Renal pelvis (tissue), 1 donor: ENCODE measurements at regions not wholly inside any gene's neighbourhood (a gene's known extent, or its start where the extent isn't known, plus 50 kb on each side); places are given as distances from the start of the nearest gene placed in this dataset.
"Not testable (repeated sequence)": the region's sequence is repeated elsewhere in the genome, so short reads cannot be mapped to it uniquely, and the experiment has no call there.

Experiments used
- DNase-seq: peaks from one replicate; pipeline ENCODE4 v3.0.0-alpha.2; 2013

DNA sequence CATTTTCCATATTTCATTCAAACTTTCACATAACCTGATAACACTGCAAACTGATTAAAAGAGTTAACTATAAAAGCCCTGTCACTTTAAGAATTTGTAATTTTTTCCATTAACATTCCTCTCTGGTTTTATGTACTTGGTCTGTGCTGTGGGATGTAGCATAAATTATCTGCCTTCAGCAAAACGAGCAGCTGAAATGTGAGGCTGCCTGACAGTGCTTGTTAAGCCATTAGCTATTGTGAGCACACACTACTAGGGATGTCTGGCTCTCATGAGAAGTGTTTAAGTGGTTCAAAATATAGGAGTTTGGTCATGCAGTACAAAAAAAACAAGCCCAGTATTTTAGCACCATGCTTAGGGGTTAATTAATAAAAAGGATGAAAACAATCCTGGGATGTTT, 63.0 kb downstream of the HOXA1 start:
- DNase-seq, result peak; percentile 82

DNA sequence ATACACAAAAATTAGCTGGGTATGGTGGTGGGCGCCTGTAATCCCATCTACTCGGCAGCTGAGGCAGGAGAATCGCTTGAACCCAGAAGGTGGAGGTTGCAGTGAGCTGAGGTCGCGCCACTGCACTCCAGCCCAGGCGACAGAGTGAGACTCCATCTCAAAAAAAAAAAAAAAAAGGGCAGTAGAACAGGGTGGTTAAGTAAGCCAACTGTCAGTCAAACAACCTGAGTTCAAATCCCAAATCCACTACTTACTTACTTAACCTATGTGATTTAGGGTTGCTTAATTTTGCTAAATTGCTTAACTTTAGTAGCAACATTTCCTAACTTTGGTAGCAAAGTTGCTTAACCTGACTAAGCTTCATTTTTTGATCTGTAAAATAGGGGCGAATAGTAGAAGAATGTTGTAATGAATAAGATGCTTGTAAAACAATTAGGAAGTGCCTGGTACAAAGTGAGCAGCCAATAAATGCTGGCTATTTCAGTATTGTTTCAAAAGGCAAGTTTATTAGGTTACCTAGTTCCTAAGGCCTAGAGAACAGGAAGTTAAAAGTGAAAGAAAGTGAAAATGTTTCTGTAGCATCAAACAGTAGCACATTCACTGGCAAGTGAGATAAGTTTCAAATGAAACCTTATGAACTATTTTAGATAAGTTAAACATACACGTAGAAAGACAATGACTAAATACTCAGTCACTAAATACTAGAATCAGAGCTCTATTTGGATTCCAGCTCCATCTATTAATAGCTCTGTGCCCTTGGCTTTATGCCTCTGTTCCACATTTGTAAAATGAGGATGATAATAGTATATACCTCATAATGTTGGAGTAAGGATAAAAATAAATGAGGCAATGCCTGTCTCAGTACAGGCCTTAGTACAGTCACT, 64.3 kb downstream of the HOXA1 start:
- no peak for DNase-seq

GRCh38 chr7:27030393-27031050, 65.3 kb downstream of the HOXA1 start:
- no peak for DNase-seq

- DNase-seq, result no peak
Observed at GRCh38 chr7:27025270-27025669, 70.5 kb downstream of the HOXA1 start.

GRCh38 chr7:27010068-27010467, 85.7 kb downstream of the HOXA1 start:
- DNase-seq, result no peak

DNA sequence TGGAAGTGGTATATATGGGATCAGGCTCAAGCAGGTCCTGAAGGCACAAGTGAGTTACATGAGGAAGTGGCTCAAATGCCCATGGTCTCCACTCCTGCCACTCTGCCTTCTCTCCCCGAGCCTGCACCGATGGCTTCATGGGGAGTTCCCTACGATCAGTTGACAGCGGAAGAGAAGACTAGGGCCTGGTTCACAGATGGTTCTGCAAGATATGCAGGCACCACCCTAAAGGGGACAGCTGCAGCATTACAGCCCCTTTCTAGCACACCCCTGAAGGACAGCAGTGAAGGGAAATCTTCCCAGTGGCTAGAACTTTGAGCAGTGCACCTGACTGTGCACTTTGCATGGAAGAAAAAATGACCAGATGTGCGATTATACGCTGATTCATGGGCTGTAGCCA, 95.3 kb downstream of the HOXA1 start:
- DNase-seq, result no peak

GRCh38 chr7:26998284-26998683, 97.5 kb downstream of the HOXA1 start:
- not testable (repeated sequence) for DNase-seq

DNA sequence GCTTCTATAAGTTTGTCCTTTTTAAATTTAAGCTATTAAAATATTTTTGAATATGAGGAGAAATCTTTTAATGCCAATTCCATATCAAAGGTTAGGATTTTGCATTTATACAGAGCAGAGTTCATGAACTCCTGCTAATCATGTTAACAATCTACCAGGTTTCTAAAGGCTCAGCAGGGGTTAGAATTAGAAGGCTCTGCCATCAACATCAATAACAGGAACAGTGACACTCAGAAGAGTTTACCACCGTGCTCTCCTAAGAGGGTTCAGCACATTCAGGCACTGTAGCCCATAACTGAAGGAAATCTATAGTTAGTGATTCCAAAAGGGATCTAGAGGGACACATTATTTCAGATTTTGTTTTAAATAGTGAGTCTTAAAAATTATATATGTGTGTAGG, 100.1 kb downstream of the HOXA1 start:
- DNase-seq, result no peak

- DNase-seq, result no peak
Observed at GRCh38 chr7:26993816-26994810, 101.7 kb downstream of the HOXA1 start.

GRCh38 chr7:26992670-26993069, 103.1 kb downstream of the HOXA1 start:
- DNase-seq, result no peak

GRCh38 chr7:26991796-26992195, 104.0 kb downstream of the HOXA1 start:
- DNase-seq, result no peak

DNA sequence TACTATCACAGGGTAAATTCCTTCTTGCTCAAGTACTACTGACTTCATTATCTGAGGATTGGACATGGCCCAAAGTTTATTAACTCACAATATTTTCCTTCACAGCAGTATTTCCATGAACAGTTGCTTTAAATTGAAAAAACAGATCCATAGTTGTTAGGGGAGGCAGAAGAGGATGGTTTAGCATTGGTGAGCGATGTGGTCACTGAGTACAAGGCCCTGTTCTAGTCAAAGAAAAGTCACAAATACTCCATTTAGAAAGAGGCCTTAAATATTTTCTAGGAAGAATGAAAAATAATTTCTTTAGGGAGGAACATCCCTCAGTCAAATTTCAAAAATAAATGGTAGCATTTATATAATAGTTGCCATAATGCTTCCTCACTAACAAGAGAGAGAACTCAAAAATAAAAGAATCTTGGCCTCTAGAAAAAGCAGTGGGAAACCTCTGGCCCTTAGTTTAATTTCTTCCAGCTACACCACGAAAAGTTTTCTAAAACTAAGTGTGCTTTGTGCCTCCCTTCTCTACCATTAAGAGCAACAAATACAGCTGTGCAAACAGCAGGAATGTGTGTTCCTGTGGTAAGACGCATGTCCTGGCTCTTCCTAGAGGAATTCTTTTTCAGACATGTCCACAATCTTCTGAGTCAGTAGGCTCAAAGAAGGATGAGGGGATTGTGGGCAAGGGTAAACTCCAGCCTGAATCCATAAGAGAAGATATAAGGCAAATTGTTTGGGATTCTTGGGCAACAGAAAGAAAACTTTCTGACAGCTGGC, 105.7 kb downstream of the HOXA1 start:
- peak; percentile 3 for DNase-seq

GRCh38 chr7:26988836-26989374, 106.9 kb downstream of the HOXA1 start:
- DNase-seq, result no peak

- DNase-seq, result no peak
Observed at GRCh38 chr7:26987338-26987737, 108.5 kb downstream of the HOXA1 start.

DNA sequence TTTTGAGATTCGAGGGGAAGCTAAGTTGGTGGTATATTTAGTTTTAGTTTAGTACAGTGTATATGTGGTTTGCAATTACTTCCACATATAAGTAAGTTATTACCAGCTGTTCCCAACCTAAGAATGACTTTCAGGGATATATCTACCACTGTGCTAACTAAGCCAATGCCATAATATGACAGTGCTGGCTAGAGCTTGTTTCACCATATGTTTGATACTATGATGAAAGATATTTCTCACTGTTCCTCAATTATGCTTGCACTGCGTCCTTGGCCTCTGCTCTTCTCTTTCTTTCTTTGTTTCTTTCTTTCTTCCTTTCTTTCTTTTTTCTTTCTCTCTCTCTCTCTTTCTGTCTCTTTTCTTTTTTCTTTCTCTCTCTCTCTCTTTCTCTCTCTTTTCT, 113.8 kb upstream of the SKAP2 start:
- no peak for DNase-seq

DNA sequence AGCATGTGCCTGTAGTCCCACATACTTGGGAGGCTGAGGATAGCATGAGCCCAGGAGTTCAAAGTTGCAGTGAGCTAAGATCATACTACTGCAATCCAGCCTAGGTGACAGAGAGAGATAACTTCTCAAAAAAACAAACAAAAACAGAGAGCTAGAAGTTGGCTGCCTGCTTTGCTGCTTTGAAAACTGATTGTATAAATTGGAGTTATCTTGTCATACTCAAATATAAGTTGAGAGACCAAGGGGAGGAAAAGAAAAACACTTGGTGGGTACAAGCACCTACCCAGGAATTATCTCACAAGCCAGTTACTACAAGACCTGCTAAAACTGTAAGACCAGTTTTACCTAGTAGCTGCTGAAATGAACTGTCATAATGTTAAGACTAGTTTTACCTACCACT, 112.5 kb upstream of the SKAP2 start:
- DNase-seq, result no peak

- DNase-seq, result not testable (repeated sequence)
Observed at GRCh38 chr7:26971924-26972323, 107.5 kb upstream of the SKAP2 start.

DNA sequence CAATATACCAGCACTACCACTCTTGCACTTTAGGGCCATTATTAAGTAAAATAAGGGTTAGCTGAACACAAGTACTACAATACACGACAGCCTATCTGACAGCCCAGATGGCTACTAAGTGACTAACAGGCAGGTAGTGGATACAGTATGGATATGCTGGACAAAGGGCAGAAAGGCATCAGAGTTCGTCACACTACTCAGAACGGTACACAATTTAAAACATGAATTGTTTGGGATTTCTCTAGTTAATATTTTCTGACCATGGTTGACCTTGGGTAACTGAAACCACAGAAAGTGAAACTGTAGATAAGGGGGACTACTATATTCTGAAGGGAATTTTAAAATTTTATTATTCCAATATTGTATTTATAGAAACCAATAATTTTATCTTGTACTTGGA, 101.3 kb upstream of the SKAP2 start:
- DNase-seq, result no peak

DNA sequence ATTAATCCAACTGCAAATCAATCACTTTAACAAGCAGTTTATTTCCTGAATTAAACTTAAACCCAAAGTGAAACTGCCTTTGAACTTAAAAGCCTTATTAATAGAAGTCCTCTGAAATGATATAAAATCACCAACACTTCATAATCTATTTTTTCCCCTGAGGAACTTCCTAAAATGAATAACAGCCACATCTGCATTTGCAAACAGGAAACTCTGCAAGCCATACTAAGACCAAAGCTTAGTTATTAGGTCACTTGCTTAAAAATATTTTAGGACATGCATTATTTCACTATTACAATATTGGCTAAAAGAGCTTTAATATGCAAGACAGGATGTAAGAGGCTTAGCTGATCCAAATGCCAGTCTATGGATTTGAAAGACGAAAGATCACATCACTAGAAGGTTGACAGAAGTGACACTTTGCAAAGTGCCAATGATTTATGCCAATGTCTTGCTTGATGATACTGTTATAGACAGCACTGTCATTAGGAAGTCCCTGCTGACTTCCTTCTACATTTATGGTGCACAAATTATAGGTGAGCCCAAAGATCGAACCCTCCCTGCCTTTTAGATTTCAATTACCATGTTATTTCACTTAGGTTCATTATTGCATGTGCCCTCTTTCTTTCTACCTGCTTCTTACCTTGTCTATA, 99.9 kb upstream of the SKAP2 start:
- no peak for DNase-seq

DNA sequence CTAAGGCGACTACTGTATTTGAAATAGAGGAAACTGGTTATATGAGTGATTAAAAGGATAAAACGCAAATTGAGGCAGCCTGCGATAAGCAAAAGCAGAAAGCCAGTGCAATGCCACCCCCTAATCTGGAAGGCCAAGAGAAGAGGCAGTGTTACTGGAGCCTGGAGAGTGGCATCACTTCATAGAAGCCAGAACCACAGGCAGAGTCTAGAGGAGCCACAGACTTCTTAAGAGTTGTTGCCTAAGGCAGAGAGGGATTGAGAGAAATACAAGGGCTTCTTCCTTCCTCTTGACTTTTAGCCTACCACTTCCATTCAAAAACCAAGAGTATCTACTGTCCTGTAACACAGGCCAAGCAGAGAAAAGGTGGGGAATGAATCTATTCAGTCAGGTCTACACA, 94.9 kb upstream of the SKAP2 start:
- DNase-seq, result no peak

- no peak for DNase-seq
Observed at GRCh38 chr7:26958834-26959233, 94.4 kb upstream of the SKAP2 start.
